Fibroblast of lung (primary cell): ENCODE measurements at regions not wholly inside any gene's neighbourhood (a gene's known extent, or its start where the extent isn't known, plus 50 kb on each side); places are given as distances from the start of the nearest gene placed in this dataset.

Source experiments
- DNase-seq, 2 donors: peaks; one replicate each; pipeline versions ENCODE4 v3.0.0 to v3.0.0-alpha.2; 2010; ENCODE audit warnings: low read depth in 2 of 2
- H2AFZ ChIP-seq: 2 replicates; pipeline ENCODE4 v1.5.1; 2012; ENCODE audit warnings: low read length, control low read depth, inconsistent platforms
- H3K27ac ChIP-seq: 2 replicates; pipeline ENCODE4 v1.5.1; 2011; ENCODE audit warnings: low read length, control low read depth; ENCODE audit not compliant: insufficient read depth
- H3K27me3 ChIP-seq: 2 replicates; pipeline ENCODE4 v1.5.1; 2011; ENCODE audit warnings: mild to moderate bottlenecking, low read length; ENCODE audit not compliant: control insufficient read depth, insufficient read depth
- H3K36me3 ChIP-seq: 2 replicates; pipeline ENCODE4 v1.5.1; 2011; ENCODE audit warnings: low read length; ENCODE audit not compliant: control insufficient read depth, insufficient read depth
- H3K4me1 ChIP-seq: 2 replicates; pipeline ENCODE4 v1.5.1; 2011; ENCODE audit warnings: low read length; ENCODE audit not compliant: control insufficient read depth, insufficient read depth; ENCODE audit errors: extremely low read depth
- H3K4me2 ChIP-seq: 2 replicates; pipeline ENCODE4 v1.5.1; 2011; ENCODE audit warnings: low read length, control low read depth; ENCODE audit not compliant: insufficient read depth; ENCODE audit errors: extremely low read depth
- H3K4me3 ChIP-seq, 4 experiments: fragments of 200-600 bp in 1 of 4; sonication (generic) in 1 of 4; replicated peaks in 1 of 4; 2 replicates each; pipeline ENCODE4 v1.5.1; 2011 to 2016; ENCODE audit warnings: low read length in 4 of 4, low read depth in 3 of 4, mild to moderate bottlenecking in 3 of 4, control low read depth in 2 of 4, inconsistent platforms in 1 of 4, mixed read lengths in 1 of 4; ENCODE audit not compliant: insufficient read depth in 1 of 4; ENCODE audit errors: control extremely low read depth in 1 of 4
- H3K79me2 ChIP-seq: 2 replicates; pipeline ENCODE4 v1.5.1; 2012; ENCODE audit warnings: mild to moderate bottlenecking, low read length, inconsistent platforms; ENCODE audit not compliant: control insufficient read depth, insufficient read depth
- H3K9ac ChIP-seq: 2 replicates; pipeline ENCODE4 v1.5.1; 2011; ENCODE audit warnings: mild to moderate bottlenecking, low read length, control low read depth; ENCODE audit not compliant: insufficient read depth
- H3K9me3 ChIP-seq: 2 replicates; pipeline ENCODE4 v1.5.1; 2012; ENCODE audit warnings: low read depth, low read length; ENCODE audit not compliant: control insufficient read depth, insufficient read depth
- H4K20me1 ChIP-seq: 2 replicates; pipeline ENCODE4 v1.5.1; 2011; ENCODE audit warnings: low read length; ENCODE audit not compliant: control insufficient read depth, insufficient read depth; ENCODE audit errors: extremely low read depth
- EZH2 ChIP-seq: IDR thresholded peaks from 2 replicates; pipeline ENCODE4 v1.5.1; 2012; ENCODE audit warnings: low read length, control low read depth, mild to moderate bottlenecking; ENCODE audit errors: missing control alignments
- TF ChIP-seq, protein P1 (sequence below), 2 donors: IDR thresholded peaks in 1 of 2; conservative IDR thresholded peaks in 1 of 2; 1 replicate in 1 of 2; 2 replicates in 1 of 2; pipeline ENCODE4 v1.5.1; 2011 to 2012; ENCODE audit warnings: low read length in 2 of 2, control low read depth in 1 of 2, inconsistent platforms in 1 of 2, low read depth in 1 of 2, mild to moderate bottlenecking in 1 of 2

DNA sequence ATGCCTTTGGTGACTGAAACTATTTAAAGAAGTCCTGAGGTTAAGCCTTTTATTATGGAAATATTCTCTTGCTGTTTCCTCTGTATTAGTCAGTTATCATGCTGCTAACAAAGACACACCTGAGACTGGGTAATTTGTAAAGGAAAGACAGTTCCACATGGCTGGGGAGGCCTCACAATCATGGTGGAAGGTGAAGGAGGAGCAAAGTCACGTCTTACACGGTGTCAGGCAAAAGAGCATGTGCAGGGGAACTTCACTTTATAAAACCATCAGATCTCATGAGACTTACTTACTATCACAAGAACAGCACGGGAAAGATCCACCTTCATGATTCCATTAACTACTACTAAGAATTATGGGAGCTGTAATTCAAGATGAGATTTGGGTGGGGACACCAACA, 121.2 kb upstream of the GPR26 start:
- Histone ChIP-seq H3K4me1 (no peaks in the 10 kb centered on the region), H3K27ac (no peak overlapping the region), H3K4me2 (no peak overlapping the region), H2AFZ (no peak overlapping the region), H4K20me1 (no peaks in the 10 kb centered on the region), H3K4me3 (no peak overlapping the region), H3K9ac (no peak overlapping the region), H3K79me2 (no peaks in the 10 kb centered on the region), H3K36me3 (no peaks in the 10 kb centered on the region), H3K9me3 (no peaks in the 10 kb centered on the region), H3K27me3 (no peaks in the 10 kb centered on the region)
- TF ChIP-seq, protein P1, sequence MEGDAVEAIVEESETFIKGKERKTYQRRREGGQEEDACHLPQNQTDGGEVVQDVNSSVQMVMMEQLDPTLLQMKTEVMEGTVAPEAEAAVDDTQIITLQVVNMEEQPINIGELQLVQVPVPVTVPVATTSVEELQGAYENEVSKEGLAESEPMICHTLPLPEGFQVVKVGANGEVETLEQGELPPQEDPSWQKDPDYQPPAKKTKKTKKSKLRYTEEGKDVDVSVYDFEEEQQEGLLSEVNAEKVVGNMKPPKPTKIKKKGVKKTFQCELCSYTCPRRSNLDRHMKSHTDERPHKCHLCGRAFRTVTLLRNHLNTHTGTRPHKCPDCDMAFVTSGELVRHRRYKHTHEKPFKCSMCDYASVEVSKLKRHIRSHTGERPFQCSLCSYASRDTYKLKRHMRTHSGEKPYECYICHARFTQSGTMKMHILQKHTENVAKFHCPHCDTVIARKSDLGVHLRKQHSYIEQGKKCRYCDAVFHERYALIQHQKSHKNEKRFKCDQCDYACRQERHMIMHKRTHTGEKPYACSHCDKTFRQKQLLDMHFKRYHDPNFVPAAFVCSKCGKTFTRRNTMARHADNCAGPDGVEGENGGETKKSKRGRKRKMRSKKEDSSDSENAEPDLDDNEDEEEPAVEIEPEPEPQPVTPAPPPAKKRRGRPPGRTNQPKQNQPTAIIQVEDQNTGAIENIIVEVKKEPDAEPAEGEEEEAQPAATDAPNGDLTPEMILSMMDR (conservative IDR thresholded peaks at IDR 0.05 in 1 of 2, IDR thresholded peaks at IDR 0.05 in 1 of 2; ENCODE audit: low read depth in 1 of 2, low read length in 2 of 2), result no peak
- no peak for TF ChIP-seq EZH2
- DNase-seq, result no peak

DNA sequence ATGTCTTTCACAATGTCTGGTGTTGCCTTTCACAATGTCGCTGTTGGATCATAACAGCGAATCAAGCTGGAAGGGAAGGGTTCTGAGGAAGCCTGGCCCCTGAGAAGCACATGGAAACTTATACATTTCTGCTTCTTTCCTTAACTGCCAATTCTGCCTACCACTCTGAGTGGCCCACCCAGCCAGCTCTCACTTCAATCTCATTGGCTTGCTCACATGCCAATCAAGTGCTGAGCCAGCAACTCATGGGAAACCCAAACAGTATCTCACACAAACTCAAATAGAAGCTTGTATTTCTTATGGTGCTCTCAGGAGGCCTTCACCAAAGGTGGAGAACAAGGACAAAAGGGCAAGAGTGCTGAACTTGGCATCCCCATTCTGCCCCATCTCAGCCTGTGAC, 117.4 kb upstream of the GPR26 start:
- no peaks in the 10 kb centered on the region for H3K79me2 ChIP-seq
- no peak overlapping the region for H3K9ac ChIP-seq
- H3K4me3 ChIP-seq, result no peak overlapping the region
- H3K27me3 ChIP-seq, result no peaks in the 10 kb centered on the region
- H3K9me3 ChIP-seq, result no peaks in the 10 kb centered on the region
- H3K4me1 ChIP-seq, result no peaks in the 10 kb centered on the region
- no peaks in the 10 kb centered on the region for H4K20me1 ChIP-seq
- H2AFZ ChIP-seq, result no peak overlapping the region
- DNase-seq, result no peak
- H3K4me2 ChIP-seq, result no peak overlapping the region
- H3K36me3 ChIP-seq, result no peaks in the 10 kb centered on the region
- H3K27ac ChIP-seq, result no peak overlapping the region
- TF ChIP-seq, protein P1 (conservative IDR thresholded peaks at IDR 0.05 in 1 of 2, IDR thresholded peaks at IDR 0.05 in 1 of 2; ENCODE audit: low read depth in 1 of 2, low read length in 2 of 2), result no peak
- TF ChIP-seq EZH2, result no peak

DNA sequence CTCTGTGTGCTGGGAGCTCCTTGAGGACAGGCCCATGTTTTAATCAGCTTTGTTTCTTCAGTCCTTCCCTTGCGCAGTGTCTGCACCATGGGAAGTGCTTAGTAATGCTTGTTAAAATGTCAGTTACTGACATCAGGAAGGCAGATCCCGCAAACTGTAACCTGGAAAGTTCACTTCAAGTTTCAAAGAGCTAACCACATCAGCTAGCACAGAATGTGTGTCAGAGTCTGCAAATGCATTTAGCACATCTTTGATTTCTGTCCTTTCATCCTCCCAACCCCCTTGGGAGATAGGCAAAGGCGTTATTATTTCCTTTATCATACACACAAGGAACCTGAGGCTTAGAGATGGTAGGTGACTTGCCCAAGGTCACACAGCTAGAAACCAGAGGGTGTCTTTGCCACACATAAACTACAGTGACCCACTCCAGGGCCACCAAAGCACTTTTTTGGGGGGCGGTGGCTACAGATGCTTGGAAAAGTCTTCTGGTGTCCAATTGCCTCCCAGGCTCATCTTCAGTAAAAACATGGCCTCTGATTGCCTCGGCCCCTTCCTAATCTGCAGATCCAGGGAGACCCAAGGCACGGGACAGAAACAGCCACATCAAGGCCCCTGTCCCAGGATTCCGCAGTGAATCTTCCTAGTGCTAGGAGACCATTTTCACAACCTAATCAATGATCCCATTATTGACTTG, 116.2 kb upstream of the GPR26 start:
- H3K4me1 ChIP-seq, result no peaks in the 10 kb centered on the region
- H3K36me3 ChIP-seq, result no peaks in the 10 kb centered on the region
- H3K4me3 ChIP-seq, result no peak overlapping the region
- no peak for DNase-seq
- H3K9ac ChIP-seq, result no peak overlapping the region
- TF ChIP-seq, protein P1 (conservative IDR thresholded peaks at IDR 0.05 in 1 of 2, IDR thresholded peaks at IDR 0.05 in 1 of 2; ENCODE audit: low read depth in 1 of 2, low read length in 2 of 2), result no peak
- TF ChIP-seq EZH2, result no peak
- no peaks in the 10 kb centered on the region for H3K27me3 ChIP-seq
- H3K79me2 ChIP-seq, result no peaks in the 10 kb centered on the region
- no peak overlapping the region for H3K27ac ChIP-seq
- no peak overlapping the region for H2AFZ ChIP-seq
- H3K4me2 ChIP-seq, result no peak overlapping the region
- H3K9me3 ChIP-seq, result no peaks in the 10 kb centered on the region
- no peaks in the 10 kb centered on the region for H4K20me1 ChIP-seq
